Lung (tissue), 11 donors: ENCODE measurements at regions not wholly inside any gene's neighbourhood (a gene's known extent, or its start where the extent isn't known, plus 50 kb on each side); places are given as distances from the start of the nearest gene placed in this dataset.

Source experiments
- ATAC-seq: fragments of 200-7000 bp; cut with Tn5 transposase; one replicate; pipeline ENCODE4 v1.9.1; 2020; ENCODE audit warnings: moderate number of reproducible peaks; ENCODE audit not compliant: insufficient read depth, low FRiP score
- DNase-seq, 3 donors: peaks; one replicate each; pipeline ENCODE4 v3.0.0-alpha.2; 2013 to 2017
- H3K27ac ChIP-seq, 2 donors: one replicate each; pipeline ENCODE4 v1.5.1; 2013; ENCODE audit warnings: mild to moderate bottlenecking in 2 of 2, moderate library complexity in 2 of 2, control low read depth in 1 of 2, inconsistent platforms in 1 of 2, low read depth in 1 of 2, low read length in 1 of 2
- H3K27me3 ChIP-seq, 3 donors: one replicate each; pipeline ENCODE4 v1.5.1; 2013; ENCODE audit warnings: low read length in 2 of 3; ENCODE audit not compliant: control insufficient read depth in 3 of 3, insufficient read depth in 3 of 3
- H3K36me3 ChIP-seq, 4 donors: one replicate each; pipeline ENCODE4 v1.5.1; 2013; ENCODE audit warnings: low read length in 4 of 4, mild to moderate bottlenecking in 1 of 4, moderate library complexity in 1 of 4; ENCODE audit not compliant: control insufficient read depth in 4 of 4, insufficient read depth in 4 of 4
- H3K4me1 ChIP-seq, 5 donors: one replicate each; pipeline ENCODE4 v1.5.1; 2013; ENCODE audit warnings: low read length in 5 of 5, mild to moderate bottlenecking in 2 of 5, moderate library complexity in 1 of 5; ENCODE audit not compliant: control insufficient read depth in 5 of 5, insufficient read depth in 5 of 5
- H3K4me3 ChIP-seq: one replicate; pipeline ENCODE4 v1.5.1; 2013; ENCODE audit warnings: mild to moderate bottlenecking, control low read depth, moderate library complexity
- H3K9ac ChIP-seq, 2 donors: one replicate each; pipeline ENCODE4 v1.5.1; 2013; ENCODE audit warnings: low read length in 2 of 2, control low read depth in 1 of 2; ENCODE audit not compliant: insufficient read depth in 1 of 2
- H3K9me3 ChIP-seq, 4 donors: one replicate each; pipeline ENCODE4 v1.5.1; 2013; ENCODE audit warnings: low read length in 3 of 4, mild to moderate bottlenecking in 1 of 4, moderate library complexity in 1 of 4; ENCODE audit not compliant: control insufficient read depth in 4 of 4, insufficient read depth in 3 of 4
- whole genome bisulfite sequencing, 2 donors: extraction: QIAGEN DNeasy Blood & Tissue Kit; methylation state at CpG; one replicate each; pipeline ENCODE4 v1.1.7; 2013; 5-methylcytosine and 5-hydroxymethylcytosine counted together
- TF ChIP-seq, protein P1 (sequence below): IDR thresholded peaks from 2 replicates; pipeline ENCODE4 v1.5.1; 2012; ENCODE audit warnings: mild to moderate bottlenecking; ENCODE audit errors: control extremely low read depth, extremely low read depth
- donor health status: control.
- donor health status: control.
- donor health status: Bipolar disorder and iron deficiency.
- donor health status: healthy.
- donor health status: DM: yes; HTN: yes; CAD: no.

DNA sequence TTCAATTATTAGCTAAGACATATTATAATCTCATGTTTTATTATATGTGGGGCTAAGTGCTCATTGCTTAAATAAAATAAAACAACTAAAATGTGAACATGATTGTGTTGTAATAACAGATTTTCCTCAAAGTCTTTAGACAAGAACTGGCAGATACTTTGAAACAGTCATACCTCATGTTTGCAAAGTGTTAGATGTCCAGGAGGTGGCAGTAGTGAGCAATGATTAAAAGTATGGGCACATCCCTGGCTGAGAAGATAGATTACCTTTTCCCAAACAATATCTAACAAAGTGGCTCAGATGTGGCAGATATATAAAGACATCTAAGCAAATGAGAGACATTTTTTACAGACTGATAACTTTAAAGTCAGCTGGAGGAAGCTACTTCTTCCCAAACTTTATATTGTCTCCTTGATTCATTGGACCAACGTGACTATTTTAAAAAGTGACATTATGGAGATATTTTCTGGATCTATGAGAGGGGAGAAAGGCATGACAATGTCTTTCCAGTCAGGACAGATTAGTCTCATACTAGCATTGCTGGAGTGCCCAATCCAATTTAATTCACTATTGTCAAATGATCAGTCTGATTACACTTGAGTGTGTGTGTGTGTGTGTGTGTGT lies 269.8 kb downstream of the S1PR1 start:
- TF ChIP-seq, protein P1, sequence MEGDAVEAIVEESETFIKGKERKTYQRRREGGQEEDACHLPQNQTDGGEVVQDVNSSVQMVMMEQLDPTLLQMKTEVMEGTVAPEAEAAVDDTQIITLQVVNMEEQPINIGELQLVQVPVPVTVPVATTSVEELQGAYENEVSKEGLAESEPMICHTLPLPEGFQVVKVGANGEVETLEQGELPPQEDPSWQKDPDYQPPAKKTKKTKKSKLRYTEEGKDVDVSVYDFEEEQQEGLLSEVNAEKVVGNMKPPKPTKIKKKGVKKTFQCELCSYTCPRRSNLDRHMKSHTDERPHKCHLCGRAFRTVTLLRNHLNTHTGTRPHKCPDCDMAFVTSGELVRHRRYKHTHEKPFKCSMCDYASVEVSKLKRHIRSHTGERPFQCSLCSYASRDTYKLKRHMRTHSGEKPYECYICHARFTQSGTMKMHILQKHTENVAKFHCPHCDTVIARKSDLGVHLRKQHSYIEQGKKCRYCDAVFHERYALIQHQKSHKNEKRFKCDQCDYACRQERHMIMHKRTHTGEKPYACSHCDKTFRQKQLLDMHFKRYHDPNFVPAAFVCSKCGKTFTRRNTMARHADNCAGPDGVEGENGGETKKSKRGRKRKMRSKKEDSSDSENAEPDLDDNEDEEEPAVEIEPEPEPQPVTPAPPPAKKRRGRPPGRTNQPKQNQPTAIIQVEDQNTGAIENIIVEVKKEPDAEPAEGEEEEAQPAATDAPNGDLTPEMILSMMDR: peak; percentile 14
- ATAC-seq (peak; percentile 69), DNase-seq (peak in 2 of 3 donors; percentile 31 to 45)
- H3K4me3 ChIP-seq: no peak overlapping the region
- WGBS, 2 donors: 85 to 86% methylated on average over 1 of the region's 1 CpG
- H3K27me3 ChIP-seq: no peaks in the 10 kb centered on the region
- no peaks in the 10 kb centered on the region for H3K36me3 ChIP-seq
- no peak overlapping the region for H3K9ac ChIP-seq
- no peaks in the 10 kb centered on the region for H3K9me3 ChIP-seq
- peaks cover 0 to 6% (median 0%) of the 10 kb centered on the region in 5 donors for H3K4me1 ChIP-seq
- no peak overlapping the region for H3K27ac ChIP-seq

DNA sequence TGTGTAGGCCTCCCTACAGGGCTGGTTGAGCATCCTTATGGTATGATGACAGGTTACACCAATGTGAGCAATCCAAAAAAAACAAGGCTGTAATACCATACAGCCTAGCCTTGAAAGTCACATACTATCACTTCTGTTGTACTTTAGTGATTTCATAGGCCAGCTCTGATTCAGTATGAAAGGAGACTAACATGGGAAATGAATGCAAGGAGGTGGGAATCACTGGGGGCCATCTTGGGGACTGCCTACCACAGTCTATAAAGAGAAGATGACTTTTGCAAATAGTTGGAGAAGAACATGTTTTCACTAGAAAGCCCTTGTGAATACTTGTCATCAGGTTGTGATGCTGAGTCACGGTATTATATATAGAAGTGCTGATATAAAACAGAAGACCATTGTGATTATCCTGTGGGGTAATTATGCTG lies 270.7 kb downstream of the S1PR1 start:
- TF ChIP-seq, protein P1: no peak
- no peak overlapping the region for H3K4me3 ChIP-seq
- no peak overlapping the region for H3K27ac ChIP-seq
- DNase-seq (no peak), ATAC-seq (no peak)
- no peak overlapping the region for H3K9ac ChIP-seq
- no peaks in the 10 kb centered on the region for H3K9me3 ChIP-seq
- H3K27me3 ChIP-seq: no peaks in the 10 kb centered on the region
- WGBS, 2 donors: 93 to 97% methylated on average over 1 of the region's 1 CpG
- H3K4me1 ChIP-seq: peaks cover 0 to 6% (median 0%) of the 10 kb centered on the region in 5 donors
- H3K36me3 ChIP-seq: no peaks in the 10 kb centered on the region

DNA sequence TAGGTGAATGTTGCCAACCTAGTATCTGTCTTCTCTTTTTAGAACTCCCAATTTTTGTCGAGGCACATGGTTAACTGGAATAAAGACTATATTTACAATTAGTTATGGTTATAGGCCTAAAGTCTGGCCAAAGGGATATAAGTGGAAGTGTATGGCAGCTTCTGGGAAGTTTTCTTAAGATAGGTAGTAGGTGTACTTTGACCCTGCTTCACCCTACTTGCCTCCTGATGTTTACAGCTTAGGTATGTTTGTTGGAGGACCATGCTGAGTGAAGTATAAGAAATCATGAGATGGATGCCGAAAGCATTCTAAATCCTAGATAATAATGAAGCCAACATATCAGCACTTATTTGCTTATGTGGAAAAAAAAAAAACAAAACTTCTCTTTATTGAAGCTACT lies 272.1 kb downstream of the S1PR1 start:
- no peaks in the 10 kb centered on the region for H3K27me3 ChIP-seq
- peaks cover 0 to 6% (median 0%) of the 10 kb centered on the region in 5 donors for H3K4me1 ChIP-seq
- H3K36me3 ChIP-seq: no peaks in the 10 kb centered on the region
- no peaks in the 10 kb centered on the region for H3K9me3 ChIP-seq
- TF ChIP-seq, protein P1: no peak
- no peak overlapping the region for H3K4me3 ChIP-seq
- ATAC-seq: no peak
- DNase-seq: no peak
- WGBS, 2 donors: 90% methylated on average over 2 of the region's 2 CpGs
- H3K27ac ChIP-seq: no peak overlapping the region
- H3K9ac ChIP-seq: no peak overlapping the region

DNA sequence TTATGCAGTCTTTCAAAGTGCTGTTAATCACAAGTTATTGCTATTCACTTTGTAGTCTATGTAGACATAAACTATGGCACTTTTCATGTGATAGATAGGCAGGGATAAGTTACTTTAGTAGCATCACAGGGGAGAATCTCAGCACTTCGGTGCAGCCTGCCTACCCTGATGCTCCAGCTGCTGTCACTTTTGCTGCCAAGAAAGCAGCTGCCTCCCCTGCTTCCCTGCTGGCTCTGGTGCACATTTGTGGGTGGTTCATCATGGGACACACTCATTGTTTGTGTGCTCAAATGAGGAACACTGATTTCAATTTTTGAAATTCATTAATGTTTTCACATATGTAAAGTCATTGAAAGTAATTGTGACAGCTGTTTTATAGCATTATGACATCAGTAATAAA lies 272.6 kb downstream of the S1PR1 start:
- H3K4me1 ChIP-seq: peaks cover 0 to 6% (median 0%) of the 10 kb centered on the region in 5 donors
- H3K27me3 ChIP-seq: no peaks in the 10 kb centered on the region
- WGBS, 2 donors: 65 to 84% methylated on average over 1 of the region's 1 CpG
- ATAC-seq: no peak
- no peak overlapping the region for H3K27ac ChIP-seq
- DNase-seq: peak; percentile 55 to 70 (median 61)
- H3K4me3 ChIP-seq: no peak overlapping the region
- no peaks in the 10 kb centered on the region for H3K9me3 ChIP-seq
- TF ChIP-seq, protein P1: no peak
- H3K9ac ChIP-seq: no peak overlapping the region
- no peaks in the 10 kb centered on the region for H3K36me3 ChIP-seq
